ENCODE measurements at regions not wholly inside any gene's neighbourhood (a gene's known extent, or its start where the extent isn't known, plus 50 kb on each side); places are given as distances from the start of the nearest gene placed in this dataset.

DNA sequence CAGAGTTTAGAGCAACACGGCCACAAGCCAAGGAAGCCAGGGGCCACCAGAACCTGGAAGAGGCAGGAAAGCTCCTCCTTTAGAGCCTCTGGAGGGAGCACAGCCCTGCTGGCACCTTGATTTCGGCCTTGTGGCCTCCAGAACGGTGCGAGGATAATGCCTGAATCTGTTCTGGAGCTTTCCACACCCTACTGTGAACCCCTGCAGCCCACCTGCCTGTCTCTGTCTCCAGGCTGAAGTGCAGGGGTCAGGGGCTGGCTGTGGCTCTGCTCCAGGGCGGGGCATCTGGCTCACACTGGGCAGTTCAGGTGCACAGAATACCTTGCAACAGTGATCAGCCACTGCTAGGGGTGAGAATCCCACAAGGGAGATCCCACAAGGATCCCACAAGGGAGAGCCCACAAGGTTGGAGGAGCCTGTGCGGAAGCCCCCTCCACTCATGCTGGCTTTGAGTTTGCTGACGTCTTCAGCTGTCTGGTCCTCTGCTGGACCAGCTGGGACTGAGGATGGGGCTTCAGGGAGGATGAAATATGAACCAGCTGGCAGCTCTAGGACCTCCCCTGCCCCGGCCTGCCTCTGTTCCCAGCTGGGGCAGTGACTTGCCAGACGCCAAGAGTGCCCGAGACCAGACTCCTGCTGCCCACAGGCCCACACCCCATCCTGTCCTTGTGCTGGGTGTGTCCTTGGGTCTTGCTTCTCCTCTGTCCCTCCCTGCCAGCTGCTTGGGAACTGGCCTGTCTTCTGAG is 56.4 kb upstream of the OTOS start:
- Histone ChIP-seq H4K20me1 (ENCODE audit: control insufficient read depth, insufficient read depth, low read depth, low read length) (no peaks in the 10 kb centered on the region), H3K27me3 (ENCODE audit: control insufficient read depth, low read length) (no peaks in the 10 kb centered on the region)

DNA sequence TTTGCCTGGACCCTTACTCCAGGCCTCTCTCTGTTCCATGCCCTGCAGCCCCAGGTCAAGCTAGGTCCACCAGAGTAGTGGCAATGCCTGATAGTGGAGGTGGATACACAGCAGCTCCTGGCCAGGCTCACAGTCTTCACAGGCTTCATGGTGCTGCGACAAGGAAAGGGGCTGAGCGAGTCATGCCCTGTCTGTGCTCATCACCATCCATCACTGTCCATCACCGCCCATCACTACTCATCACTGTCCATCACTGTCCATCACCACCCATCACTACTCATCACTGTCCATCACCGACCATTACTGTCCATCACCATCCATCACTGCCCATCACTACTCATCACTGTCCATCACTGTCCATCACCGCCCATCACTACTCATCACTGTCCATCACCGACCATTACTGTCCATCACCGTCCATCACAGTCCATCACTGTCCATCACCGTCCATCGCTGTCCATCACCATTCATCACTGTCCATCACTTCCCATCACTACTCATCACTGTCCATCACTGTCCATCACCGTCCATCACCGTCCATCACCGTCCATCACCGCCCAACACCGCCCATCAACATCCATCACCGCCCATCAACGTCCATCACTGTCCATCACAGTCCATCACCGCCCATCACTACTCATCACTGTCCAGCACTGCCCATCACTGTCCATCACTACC is 57.1 kb upstream of the OTOS start:
- TF ChIP-seq EZH2phosphoT487 (IDR thresholded peaks at IDR 0.05; ENCODE audit: borderline replicate concordance, low read length), result no peak
- TF ChIP-seq, protein P1, sequence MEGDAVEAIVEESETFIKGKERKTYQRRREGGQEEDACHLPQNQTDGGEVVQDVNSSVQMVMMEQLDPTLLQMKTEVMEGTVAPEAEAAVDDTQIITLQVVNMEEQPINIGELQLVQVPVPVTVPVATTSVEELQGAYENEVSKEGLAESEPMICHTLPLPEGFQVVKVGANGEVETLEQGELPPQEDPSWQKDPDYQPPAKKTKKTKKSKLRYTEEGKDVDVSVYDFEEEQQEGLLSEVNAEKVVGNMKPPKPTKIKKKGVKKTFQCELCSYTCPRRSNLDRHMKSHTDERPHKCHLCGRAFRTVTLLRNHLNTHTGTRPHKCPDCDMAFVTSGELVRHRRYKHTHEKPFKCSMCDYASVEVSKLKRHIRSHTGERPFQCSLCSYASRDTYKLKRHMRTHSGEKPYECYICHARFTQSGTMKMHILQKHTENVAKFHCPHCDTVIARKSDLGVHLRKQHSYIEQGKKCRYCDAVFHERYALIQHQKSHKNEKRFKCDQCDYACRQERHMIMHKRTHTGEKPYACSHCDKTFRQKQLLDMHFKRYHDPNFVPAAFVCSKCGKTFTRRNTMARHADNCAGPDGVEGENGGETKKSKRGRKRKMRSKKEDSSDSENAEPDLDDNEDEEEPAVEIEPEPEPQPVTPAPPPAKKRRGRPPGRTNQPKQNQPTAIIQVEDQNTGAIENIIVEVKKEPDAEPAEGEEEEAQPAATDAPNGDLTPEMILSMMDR (IDR thresholded peaks at IDR 0.05; ENCODE audit: low read depth, low read length, poor library complexity, severe bottlenecking), result no peak
- H3K9me3 ChIP-seq (ENCODE audit: control insufficient read depth, insufficient read depth, low read length), result no peaks in the 10 kb centered on the region
- no peaks in the 10 kb centered on the region for H3K79me2 ChIP-seq (ENCODE audit: control insufficient read depth, low read length)
- no peaks in the 10 kb centered on the region for H3K9me2 ChIP-seq (replicated peaks; ENCODE audit: control insufficient read depth, low read length)
- no peaks in the 10 kb centered on the region for H3K4me1 ChIP-seq (ENCODE audit: control insufficient read depth, low read length)
- H4K20me1 ChIP-seq (ENCODE audit: control insufficient read depth, insufficient read depth, low read depth, low read length), result no peaks in the 10 kb centered on the region
- no peaks in the 10 kb centered on the region for H3K27me3 ChIP-seq (ENCODE audit: control insufficient read depth, low read length)
- no peaks in the 10 kb centered on the region for H3F3A ChIP-seq (ENCODE audit: control insufficient read depth, insufficient read depth)
- no peaks in the 10 kb centered on the region for H3K36me3 ChIP-seq (ENCODE audit: control insufficient read depth, low read length)
- H3K27ac ChIP-seq (ENCODE audit: low read depth, low read length), result no peak overlapping the region
- no peak overlapping the region for H3K4me3 ChIP-seq (ENCODE audit: low read length)
- no peak overlapping the region for H3K4me2 ChIP-seq (ENCODE audit: low read length)

More for the DNA sequence above, 56.4 kb upstream of the OTOS start:
- Histone ChIP-seq H3K9me2 (replicated peaks; ENCODE audit: control insufficient read depth, low read length) (no peaks in the 10 kb centered on the region), H3K4me3 (ENCODE audit: low read length) (no peak overlapping the region), H3K4me1 (ENCODE audit: control insufficient read depth, low read length) (no peaks in the 10 kb centered on the region), H3K36me3 (ENCODE audit: control insufficient read depth, low read length) (no peaks in the 10 kb centered on the region), H3K79me2 (ENCODE audit: control insufficient read depth, low read length) (no peaks in the 10 kb centered on the region), H3K4me2 (ENCODE audit: low read length) (no peak overlapping the region), H3F3A (ENCODE audit: control insufficient read depth, insufficient read depth) (no peaks in the 10 kb centered on the region), H3K9me3 (ENCODE audit: control insufficient read depth, insufficient read depth, low read length) (no peaks in the 10 kb centered on the region), H3K27ac (ENCODE audit: low read depth, low read length) (no peak overlapping the region)
- no peak for TF ChIP-seq EZH2phosphoT487 (IDR thresholded peaks at IDR 0.05; ENCODE audit: borderline replicate concordance, low read length)
- TF ChIP-seq, protein P1 (IDR thresholded peaks at IDR 0.05; ENCODE audit: low read depth, low read length, poor library complexity, severe bottlenecking), result no peak

DNA sequence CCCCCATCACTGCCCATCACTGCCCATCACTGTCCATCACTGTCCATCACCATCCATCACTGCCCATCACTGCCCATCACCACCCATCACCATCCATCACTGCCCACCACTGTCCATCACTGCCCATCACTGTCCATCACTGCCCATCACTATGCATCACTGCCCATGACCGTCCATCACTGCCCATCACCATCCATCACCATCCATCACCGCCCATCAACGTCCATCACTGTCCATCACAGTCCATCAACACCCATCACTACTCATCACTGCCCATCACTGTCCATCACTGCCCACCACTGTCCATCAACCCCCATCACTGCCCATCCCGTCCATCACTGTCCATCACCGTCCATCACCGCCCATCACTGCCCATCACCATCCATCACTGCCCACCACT is 57.8 kb upstream of the OTOS start:
- Histone ChIP-seq H3K36me3 (ENCODE audit: control insufficient read depth, low read length) (no peaks in the 10 kb centered on the region), H3K4me2 (ENCODE audit: low read length) (no peak overlapping the region), H4K20me1 (ENCODE audit: control insufficient read depth, insufficient read depth, low read depth, low read length) (no peaks in the 10 kb centered on the region), H3K4me3 (ENCODE audit: low read length) (no peak overlapping the region), H3K27ac (ENCODE audit: low read depth, low read length) (no peak overlapping the region), H3K79me2 (ENCODE audit: control insufficient read depth, low read length) (no peaks in the 10 kb centered on the region), H3K4me1 (ENCODE audit: control insufficient read depth, low read length) (no peaks in the 10 kb centered on the region), H3K9me3 (ENCODE audit: control insufficient read depth, insufficient read depth, low read length) (no peaks in the 10 kb centered on the region), H3F3A (ENCODE audit: control insufficient read depth, insufficient read depth) (no peaks in the 10 kb centered on the region), H3K27me3 (ENCODE audit: control insufficient read depth, low read length) (no peaks in the 10 kb centered on the region), H3K9me2 (replicated peaks; ENCODE audit: control insufficient read depth, low read length) (no peaks in the 10 kb centered on the region)
- TF ChIP-seq, protein P1 (IDR thresholded peaks at IDR 0.05; ENCODE audit: low read depth, low read length, poor library complexity, severe bottlenecking), result no peak
- no peak for TF ChIP-seq EZH2phosphoT487 (IDR thresholded peaks at IDR 0.05; ENCODE audit: borderline replicate concordance, low read length)

Measured in DOHH2 (cell line).